Renal cortex interstitium (tissue), 11 donors: ENCODE measurements at regions not wholly inside any gene's neighbourhood (a gene's known extent, or its start where the extent isn't known, plus 50 kb on each side); places are given as distances from the start of the nearest gene placed in this dataset.
A peak's percentile ranks its signal among the peaks of the same experiment; 100 is the strongest.

Experiments used
- DNase-seq, 11 donors: peaks; one replicate each; pipeline ENCODE4 v3.0.0-alpha.2; 2013; ENCODE audit warnings: low read depth in 9 of 11, low spot score in 4 of 11; ENCODE audit errors: extremely low read depth in 1 of 11

GRCh38 chr5:44868541-44868940, 59.8 kb downstream of the MRPS30 start:
- peak in 2 of 11 donors; percentile 25 to 29 for DNase-seq

GRCh38 chr5:44869928-44870327, 61.2 kb downstream of the MRPS30 start:
- peak in 10 of 11 donors; percentile 27 to 63 (median 34) for DNase-seq

DNA sequence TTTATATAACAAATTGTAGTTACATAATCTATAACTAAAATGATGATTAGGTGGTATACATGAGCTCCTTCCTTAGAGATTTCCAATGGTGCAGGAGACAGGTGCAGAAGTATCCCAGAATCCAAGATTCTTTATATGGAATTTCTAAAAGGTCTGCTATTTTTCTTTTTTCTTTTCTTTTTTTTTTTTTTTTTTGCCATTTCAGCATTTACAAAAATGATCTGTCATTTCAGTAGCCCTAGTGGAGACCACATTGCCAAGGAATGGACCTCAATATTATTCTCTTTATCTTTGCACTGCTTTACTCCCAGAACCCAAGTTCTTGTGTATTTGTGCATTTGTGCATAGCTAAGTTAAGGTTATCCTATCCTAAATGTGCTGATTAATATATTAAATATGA, 61.7 kb downstream of the MRPS30 start:
- no peak for DNase-seq

DNA sequence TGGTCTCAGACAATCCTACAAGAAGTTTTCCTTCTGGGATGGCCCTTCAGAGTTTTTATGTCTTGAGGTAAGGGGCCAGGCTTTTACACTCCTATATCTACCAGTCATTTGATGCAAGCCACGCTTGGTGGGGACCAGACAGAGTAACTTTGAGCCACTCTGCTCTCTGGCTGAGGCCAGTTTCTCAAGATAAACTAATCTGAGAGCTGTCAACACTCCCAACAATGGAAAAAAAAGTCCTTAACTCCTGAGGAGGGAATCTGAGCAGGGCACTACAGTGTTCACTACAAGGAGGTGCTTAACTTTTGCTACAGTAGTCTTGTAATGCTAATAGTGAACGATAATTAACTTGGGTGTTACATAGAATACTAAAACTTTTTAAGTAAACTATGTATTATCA, 62.7 kb downstream of the MRPS30 start:
- no peak for DNase-seq

DNA sequence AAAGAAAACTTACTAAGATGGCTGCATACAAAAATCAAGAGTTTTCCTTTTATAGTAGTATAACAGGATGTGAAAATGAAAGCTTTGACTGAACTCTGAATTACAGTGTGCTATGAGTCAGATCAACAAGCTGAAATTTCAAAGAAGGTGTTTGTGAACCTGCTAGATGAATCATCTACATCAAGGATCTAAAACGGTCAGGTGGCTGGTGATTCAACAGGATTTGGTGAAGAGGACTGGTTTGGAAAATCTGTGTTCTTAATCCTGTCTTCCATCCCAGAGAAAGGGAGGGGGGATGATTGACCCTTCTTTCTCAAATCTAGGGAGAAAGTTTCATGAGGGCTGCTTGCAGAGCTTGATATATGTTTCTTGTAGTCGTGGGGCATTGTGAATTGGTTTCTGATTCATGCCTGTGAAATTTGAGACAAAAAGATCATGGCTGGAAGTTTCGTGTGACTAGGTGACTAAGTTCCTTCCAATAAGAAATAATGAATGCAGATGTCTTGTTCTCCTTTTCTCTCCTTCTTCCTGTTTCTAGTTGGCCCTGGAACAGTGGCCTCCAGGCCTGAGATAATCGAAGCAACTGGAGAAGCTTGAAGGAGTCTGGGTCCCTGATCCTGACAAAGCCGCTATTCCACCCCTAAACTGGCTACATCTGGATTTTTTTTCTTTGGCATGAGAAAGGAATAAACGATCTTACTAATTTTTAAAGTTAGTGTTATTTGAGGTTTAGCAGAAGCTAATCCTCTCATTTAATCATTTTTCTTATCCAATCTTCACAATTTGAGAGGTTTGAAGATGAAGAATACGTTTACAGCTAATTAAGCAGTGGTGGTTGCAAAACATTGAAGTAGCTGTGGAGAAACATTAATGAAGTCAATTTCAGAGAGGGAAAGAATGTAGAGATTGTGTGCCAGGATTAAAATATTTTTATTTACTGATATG, 67.2 kb downstream of the MRPS30 start:
- DNase-seq, result no peak

DNA sequence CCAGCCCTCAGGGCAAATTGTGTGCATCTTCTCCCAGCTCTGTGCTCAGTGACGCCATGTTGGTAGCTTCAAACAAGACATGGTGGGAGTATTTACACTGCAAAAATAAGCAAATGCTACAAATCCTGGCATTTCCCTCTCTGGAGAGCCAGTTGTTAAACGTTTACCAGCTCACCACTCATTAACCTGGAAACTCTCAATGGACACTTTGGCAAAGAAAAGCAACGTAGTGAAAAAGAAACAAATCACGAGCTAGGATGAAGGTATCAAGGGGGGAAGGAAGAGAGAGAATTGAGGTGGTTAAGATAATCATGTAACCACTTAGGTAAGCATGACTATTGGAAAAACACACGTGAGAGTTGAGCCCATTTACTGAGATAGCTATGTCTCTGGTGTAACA, 72.5 kb downstream of the MRPS30 start:
- no peak for DNase-seq

GRCh38 chr5:44884036-44884435, 75.3 kb downstream of the MRPS30 start:
- DNase-seq, result no peak

DNA sequence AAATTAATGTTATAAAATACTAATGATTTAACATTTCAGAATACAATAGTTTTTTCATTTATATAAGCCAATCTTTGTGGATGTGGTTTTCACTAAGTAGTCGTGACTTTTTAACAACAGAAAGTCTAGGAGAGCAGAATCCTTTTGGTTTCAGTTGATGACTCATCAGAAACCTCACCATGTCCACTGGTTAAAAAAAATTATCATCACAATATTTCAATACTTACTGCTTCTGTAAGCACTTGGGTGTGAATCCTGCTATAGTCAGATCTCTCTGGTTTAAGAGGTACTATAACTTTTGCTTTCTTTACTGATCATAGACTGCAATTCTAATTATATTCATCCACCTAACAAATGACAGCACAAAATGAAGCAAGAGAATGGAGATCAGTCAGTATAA, 77.2 kb downstream of the MRPS30 start:
- DNase-seq, result no peak

- DNase-seq, result no peak
These were observed 79.0 kb downstream of the MRPS30 start for GRCh38 chr5:44887722-44888121.

DNA sequence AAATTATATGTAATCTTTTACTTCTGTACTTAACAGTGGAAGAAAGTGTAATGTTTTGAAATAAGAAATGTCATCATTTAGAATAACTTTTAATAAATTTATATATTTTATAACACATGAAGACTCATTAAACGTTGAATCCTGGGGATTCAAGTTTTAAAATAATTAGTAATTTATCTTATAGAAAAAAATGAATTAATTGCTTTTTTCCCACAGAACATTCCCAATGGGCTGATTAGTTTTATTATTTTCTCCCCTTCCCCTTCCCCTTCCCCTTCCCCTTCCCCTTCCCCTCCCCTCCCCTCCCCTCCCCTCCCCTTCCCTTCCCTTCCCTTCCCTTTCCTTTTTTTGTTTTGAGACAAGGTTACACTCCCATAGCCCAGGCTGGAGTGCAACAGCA, 79.7 kb downstream of the MRPS30 start:
- DNase-seq, result no peak

DNA sequence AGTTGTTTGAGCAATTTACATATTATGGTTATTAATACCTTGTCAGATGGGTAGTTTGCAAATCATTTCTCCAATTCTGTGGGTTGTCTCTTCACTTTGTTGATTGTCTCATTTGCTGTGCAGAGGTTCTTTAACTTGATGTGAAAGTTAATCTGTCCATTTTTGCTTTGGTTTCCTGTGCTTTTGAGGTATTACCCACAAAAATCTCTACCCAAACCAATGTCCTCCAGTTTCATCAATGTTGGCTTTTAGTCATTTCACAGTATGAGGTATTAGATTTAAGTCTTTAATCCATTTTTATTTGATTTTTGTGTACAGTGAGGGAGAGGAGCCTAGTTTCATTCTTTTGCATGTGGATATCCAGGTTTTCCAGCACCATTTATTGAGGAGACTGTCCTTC, 82.4 kb downstream of the MRPS30 start:
- no peak for DNase-seq

GRCh38 chr5:44900273-44900954, 91.7 kb downstream of the MRPS30 start:
- no peak for DNase-seq

GRCh38 chr5:44907396-44907795, 98.6 kb downstream of the MRPS30 start:
- DNase-seq, result no peak

- DNase-seq, result no peak
These were observed 100.3 kb downstream of the MRPS30 start for GRCh38 chr5:44909004-44909403.

DNA sequence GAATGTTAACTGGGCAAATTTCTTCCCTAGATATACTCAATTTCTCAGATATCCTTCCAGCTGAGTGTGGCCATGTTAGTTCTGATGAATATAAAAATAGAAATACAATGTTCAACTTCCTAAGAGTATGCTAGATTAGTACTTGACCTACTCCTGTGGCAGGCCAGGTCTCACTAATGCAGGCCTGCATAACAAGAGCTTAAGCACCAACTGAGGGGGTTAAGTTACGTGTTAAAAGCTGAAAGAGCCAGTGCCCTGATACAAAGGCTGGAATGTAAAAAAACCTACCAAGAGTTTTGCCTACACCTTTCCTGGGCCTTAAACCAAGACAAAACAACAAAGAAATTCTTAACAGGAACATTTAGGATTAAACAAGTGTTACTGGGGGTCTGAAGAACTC, 102.8 kb downstream of the MRPS30 start:
- no peak for DNase-seq

- no peak for DNase-seq
These were observed 105.5 kb downstream of the MRPS30 start for GRCh38 chr5:44914221-44914620.

DNA sequence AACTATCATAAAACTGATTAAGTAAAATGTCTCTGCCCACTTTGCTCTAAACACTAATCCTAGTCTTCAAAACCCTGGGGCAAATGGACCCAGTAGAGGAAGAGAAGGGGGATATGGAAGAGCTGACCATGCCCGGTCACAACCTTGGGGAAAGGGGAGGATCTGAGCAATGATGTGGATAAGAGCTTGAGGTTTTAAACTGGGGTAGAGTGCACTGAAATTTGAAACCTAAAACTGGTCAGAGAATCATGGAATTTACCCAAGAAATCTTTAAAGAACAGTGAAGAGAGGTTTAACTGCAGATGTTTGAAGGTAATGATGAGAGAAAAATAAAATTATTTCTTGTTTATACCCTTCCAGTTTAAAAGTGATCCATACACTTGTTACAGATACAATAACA, 110.8 kb downstream of the MRPS30 start:
- no peak for DNase-seq

- DNase-seq, result no peak
These were observed 118.5 kb downstream of the MRPS30 start for GRCh38 chr5:44927115-44927733.

DNA sequence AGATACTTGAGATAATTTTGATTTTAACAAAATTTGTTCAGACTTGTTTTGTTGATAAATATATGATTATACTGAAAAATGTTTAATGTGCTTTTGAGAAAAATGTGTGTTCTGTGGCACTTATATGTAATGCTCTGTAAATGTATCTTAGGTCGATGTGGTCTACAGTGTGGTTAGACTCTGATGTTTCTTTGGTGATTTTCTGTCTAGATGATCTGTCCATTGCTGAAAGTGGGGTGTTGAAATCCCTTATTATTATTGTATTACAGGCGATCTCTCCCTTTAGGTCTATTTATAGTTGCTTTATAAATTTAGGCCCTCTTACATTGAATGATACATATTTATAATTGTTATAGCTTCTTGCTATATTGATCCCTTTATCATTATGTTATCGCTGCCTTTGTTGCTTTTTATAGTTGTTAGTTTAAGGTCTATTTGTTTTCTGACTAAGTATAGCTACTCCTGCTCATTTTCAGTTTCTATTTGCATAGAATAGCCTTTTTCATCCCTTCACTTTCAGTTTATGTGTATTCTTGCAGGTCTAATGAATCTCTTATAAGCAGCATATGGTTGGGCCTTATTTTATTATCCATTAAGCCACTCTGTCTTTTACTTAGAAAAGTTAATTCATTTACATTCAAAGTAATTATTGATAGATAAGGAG, 124.3 kb downstream of the MRPS30 start:
- no peak for DNase-seq

DNA sequence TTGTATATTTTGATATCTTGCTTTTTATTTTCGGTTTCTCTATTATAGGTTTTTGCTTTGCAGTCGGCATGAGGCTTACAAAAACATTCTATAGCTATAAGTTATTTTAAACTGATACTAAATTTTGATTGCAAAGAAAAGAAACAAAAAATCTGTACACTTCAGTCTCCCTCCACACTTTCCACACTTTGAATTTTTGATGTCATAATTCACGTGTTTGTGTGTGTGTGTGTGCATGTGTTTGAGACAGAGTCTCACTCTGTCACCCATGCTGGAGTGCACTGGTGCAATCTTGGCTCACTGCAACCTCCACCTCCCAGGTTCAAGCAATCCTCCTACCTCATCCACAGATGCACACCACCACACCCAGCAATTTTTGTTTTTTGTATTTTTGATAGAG, 124.9 kb downstream of the MRPS30 start:
- DNase-seq, result no peak
